ENCODE measurements at regions not wholly inside any gene's neighbourhood (a gene's known extent, or its start where the extent isn't known, plus 50 kb on each side); places are given as distances from the start of the nearest gene placed in this dataset.
"Not testable (repeated sequence)": the region's sequence is repeated elsewhere in the genome, so short reads cannot be mapped to it uniquely, and the experiment has no call there.

DNA sequence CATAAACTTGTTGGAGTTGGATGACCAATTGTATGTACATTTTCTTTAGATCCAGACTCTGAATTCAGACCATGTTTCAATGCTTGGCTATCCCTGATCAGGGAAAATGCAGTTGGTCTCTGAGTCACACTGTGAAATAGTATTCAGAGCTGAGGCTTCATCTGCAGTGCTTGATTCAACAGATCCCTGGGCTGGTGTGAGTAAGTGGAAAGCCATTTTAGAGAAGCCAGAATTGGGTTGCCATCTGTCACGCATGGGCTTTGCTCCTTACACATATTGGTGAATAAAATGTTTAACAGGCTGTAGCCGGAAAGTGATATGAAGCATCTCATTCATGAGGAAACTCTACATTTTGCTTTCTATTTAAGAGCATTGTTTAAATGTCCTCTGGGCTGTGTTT is 50.0 kb upstream of the ACYP2 start:
- Mint-ChIP-seq H3K4me1 (no peaks in the 10 kb centered on the region), H3K27ac (no peak overlapping the region), H3K27me3 (no peaks in the 10 kb centered on the region), H3K9me3 (no peaks in the 10 kb centered on the region), H3K4me3 (no peak overlapping the region)
- no peak for ATAC-seq
- no peak for DNase-seq

DNA sequence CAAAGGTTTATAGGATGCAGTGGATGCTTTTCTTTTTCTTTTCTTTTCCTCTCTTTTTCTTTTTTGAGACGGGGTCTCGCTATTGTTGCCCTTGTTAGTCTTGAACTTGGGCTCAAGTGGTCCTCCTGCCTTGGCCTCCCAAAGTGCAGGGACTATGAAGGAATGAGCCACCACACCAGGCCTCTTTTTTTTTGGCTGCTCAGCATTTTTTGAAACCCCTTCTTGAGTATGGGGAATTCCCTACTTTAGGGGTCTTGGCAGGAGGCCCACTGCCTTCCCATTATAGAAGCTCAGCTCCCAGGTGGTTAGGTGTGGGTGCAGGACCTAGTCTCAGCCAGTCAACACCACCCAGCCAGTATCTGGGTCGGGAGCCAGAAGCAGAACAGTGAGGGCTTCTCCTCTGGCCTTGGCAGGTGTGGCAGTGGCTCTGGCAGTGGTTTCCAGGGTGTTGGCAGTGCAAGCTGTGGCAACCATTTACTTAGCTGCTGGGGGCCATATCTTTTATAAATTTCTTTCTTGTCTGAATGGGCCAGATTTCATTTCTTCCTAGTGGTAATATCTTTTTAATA is 51.4 kb upstream of the ACYP2 start:
- Mint-ChIP-seq H3K27ac (peak overlapping the region in 1 of 2 donors; percentile 91), H3K9me3 (peaks cover 5 to 7% of the 10 kb centered on the region in 2 donors), H3K4me3 (no peak overlapping the region), H3K27me3 (no peaks in the 10 kb centered on the region), H3K4me1 (no peaks in the 10 kb centered on the region)
- ATAC-seq, result no peak
- no peak for DNase-seq

DNA sequence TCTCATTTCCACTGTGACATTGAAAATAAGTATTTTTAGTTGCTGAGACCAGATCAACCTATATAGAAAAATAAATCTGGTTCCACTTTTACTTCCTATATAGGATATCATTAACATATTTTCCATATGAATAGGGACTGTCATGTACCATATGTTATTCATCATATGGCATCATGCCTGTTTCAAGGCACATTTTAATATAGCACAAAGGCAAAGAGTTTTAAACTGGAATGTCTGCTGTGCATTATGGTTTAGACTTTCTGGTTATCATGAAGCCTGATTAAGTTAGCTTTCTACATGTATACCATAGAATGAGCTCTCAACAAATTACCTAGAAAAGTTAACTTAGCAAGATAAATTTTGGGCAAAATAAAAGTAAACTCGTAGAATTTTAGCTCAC is 53.0 kb upstream of the ACYP2 start:
- Mint-ChIP-seq H3K27ac (no peak overlapping the region), H3K4me1 (peaks cover 5% of the 10 kb centered on the region), H3K4me3 (no peak overlapping the region), H3K9me3 (peaks cover 5 to 13% of the 10 kb centered on the region in 2 donors), H3K27me3 (no peaks in the 10 kb centered on the region)
- DNase-seq (no peak), ATAC-seq (no peak)

DNA sequence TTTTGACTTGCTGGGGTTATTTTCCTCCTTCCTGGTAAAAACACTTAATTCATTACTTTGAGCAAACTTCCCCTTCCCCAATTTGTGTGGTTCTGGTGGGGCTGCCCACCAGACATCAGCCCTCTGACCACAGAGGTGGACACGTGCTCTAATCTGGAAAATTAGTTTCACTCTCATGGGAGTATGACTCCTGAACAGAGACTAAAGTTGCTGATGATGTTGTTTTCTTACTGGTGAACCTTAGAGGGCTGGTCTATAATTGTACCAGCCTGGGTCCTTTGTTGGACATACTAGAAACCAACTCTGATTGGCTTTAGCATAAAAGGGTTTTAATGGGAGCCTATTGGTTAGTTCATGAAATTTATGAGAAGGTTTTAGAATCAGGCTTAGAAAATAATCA is 54.1 kb upstream of the ACYP2 start:
- peaks cover 5 to 13% of the 10 kb centered on the region in 2 donors for H3K9me3 Mint-ChIP-seq
- DNase-seq (no peak), ATAC-seq (no peak)
- no peak overlapping the region for H3K27ac Mint-ChIP-seq
- no peak overlapping the region for H3K4me3 Mint-ChIP-seq
- peaks cover 5% of the 10 kb centered on the region for H3K4me1 Mint-ChIP-seq
- H3K27me3 Mint-ChIP-seq, result no peaks in the 10 kb centered on the region

DNA sequence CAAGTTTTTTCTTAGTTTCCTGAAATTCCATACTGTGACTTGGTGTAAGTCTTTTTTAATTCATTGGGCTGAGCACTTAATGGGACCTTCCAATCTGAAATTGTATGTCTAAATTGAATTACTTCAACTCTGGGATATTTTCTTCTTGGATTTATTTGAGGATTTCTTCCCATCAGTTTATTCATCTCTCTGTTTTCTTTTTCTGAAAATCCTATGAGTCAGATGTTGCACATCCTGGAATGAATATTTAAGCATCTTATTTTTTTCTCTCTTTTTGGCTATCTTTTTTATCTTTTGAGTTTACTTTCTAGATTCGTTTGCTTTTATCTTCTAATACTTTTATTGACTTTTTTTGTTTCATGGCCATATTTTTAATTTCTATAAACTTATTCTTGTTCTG is 55.4 kb upstream of the ACYP2 start:
- peaks cover 5% of the 10 kb centered on the region for H3K4me1 Mint-ChIP-seq
- no peaks in the 10 kb centered on the region for H3K27me3 Mint-ChIP-seq
- no peak overlapping the region for H3K27ac Mint-ChIP-seq
- H3K9me3 Mint-ChIP-seq, result peaks cover 5 to 13% of the 10 kb centered on the region in 2 donors
- no peak for ATAC-seq
- no peak for DNase-seq
- no peak overlapping the region for H3K4me3 Mint-ChIP-seq

DNA sequence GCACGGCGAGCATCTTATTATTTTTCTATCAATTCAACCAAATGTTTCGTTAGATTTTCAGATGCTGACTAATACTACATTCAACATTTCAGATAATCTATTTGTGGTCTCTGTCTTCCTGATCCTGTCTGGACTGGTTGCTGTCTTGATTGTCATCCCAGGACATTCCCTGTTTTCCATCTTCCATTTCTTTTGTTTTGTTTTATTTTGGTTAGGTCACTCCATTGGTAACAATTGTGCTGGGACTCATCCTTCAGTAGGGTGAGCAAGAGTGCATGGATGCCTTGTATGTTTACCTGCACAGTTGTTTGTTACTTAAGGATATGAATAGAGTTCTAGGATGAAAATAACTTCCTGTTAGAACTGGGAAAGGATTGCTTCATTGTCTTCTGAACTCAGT is 55.9 kb upstream of the ACYP2 start:
- no peak for DNase-seq
- peaks cover 8% of the 10 kb centered on the region for H3K4me1 Mint-ChIP-seq
- H3K9me3 Mint-ChIP-seq, result peaks cover 5 to 13% of the 10 kb centered on the region in 2 donors
- no peak overlapping the region for H3K27ac Mint-ChIP-seq
- ATAC-seq, result no peak
- H3K4me3 Mint-ChIP-seq, result no peak overlapping the region
- no peaks in the 10 kb centered on the region for H3K27me3 Mint-ChIP-seq

DNA sequence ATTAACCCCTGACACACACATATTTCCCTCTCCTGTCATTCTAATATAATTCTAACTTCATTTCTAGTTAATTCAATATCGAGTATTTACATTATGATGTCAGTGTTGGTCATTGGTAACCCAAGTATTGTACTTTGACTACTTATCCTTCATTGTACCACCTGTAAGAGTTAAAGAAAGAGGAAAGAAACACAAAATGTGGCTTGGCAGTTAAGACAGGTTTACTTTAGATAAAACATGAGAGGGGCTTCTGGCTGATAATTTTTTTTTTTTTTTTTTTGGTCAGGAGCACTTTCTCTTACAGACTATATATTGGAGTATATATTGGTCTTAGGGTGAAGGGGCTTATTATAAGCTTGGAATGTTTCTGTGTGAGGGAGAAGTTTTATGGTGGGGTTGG is 57.0 kb upstream of the ACYP2 start:
- Mint-ChIP-seq H3K27me3 (no peaks in the 10 kb centered on the region), H3K27ac (no peak overlapping the region), H3K4me3 (no peak overlapping the region), H3K4me1 (peaks cover 18% of the 10 kb centered on the region), H3K9me3 (peaks cover 5 to 15% of the 10 kb centered on the region in 2 donors)
- ATAC-seq, result no peak
- no peak for DNase-seq

DNA sequence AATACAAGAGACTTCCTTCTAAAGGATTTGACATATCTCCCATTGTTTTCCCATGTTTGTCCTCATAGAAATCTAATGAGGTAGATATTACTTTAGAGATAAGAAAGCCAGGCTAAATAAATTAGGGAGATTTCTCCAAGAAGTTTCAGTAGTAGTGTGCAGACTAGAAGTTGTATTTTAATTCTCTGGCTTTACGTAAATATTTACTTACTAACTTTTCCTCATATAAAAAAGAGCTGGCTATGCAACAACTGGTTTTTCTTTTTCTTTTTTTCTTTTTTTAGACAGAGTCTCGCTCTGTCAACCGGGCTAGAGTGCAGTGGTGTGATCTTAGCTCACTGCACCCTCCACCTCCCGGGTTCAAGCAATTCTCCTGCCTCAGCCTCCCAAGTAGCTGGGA is 60.6 kb upstream of the ACYP2 start:
- Mint-ChIP-seq H3K9me3 (peaks cover 5 to 17% of the 10 kb centered on the region in 2 donors), H3K27ac (no peak overlapping the region), H3K27me3 (no peaks in the 10 kb centered on the region), H3K4me1 (peaks cover 28% of the 10 kb centered on the region), H3K4me3 (no peak overlapping the region)
- no peak for DNase-seq
- ATAC-seq, result no peak

DNA sequence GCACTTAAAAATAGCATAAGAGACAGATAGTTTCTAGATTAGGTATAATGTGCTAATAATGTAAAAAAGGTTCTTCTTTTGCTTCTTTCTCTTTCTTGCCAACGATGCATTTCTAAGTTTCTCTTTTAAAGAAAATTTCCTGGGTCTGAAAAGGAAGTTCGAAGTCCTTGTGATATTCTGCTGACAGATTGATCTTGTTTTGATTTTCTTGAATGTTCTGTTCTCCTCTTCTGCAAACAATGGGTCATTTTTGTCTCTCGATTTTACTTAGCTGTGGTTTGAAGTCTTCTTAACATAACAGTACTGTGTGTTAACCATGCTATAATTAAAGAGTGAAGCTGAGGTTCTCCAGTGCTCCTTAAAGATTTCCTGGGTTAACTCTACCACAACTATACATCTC is 61.1 kb upstream of the ACYP2 start:
- peak; percentile 74 for ATAC-seq

DNA sequence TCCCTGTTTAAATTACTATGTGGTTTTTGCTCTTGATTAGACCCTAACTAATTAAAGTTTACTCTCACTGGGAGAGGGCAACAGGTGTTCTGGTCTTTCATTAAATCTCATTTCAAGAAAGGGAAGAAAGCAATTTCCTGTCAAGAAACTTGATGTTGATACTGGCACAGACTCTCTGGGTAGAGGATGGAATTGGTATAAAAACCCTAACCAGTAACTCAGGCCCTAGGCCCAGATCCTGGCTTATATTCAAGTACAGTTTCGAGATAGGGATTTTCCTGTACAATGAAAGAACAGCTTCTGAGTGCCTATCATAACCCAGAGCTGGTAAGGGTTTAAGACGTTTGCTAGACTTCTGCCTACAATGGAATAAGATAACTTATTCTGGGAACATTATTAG is 61.6 kb upstream of the ACYP2 start:
- ATAC-seq (peak; percentile 25), DNase-seq (no peak)
- H3K4me3 Mint-ChIP-seq, result peak overlapping the region; percentile 25 to 46

More for the DNA sequence above, 61.1 kb upstream of the ACYP2 start:
- Mint-ChIP-seq H3K4me1 (peaks cover 32% of the 10 kb centered on the region), H3K4me3 (peak overlapping the region; percentile 25 to 46), H3K27me3 (no peaks in the 10 kb centered on the region), H3K9me3 (peaks cover 0 to 12% of the 10 kb centered on the region in 2 donors), H3K27ac (no peak overlapping the region)
- DNase-seq, result no peak

DNA sequence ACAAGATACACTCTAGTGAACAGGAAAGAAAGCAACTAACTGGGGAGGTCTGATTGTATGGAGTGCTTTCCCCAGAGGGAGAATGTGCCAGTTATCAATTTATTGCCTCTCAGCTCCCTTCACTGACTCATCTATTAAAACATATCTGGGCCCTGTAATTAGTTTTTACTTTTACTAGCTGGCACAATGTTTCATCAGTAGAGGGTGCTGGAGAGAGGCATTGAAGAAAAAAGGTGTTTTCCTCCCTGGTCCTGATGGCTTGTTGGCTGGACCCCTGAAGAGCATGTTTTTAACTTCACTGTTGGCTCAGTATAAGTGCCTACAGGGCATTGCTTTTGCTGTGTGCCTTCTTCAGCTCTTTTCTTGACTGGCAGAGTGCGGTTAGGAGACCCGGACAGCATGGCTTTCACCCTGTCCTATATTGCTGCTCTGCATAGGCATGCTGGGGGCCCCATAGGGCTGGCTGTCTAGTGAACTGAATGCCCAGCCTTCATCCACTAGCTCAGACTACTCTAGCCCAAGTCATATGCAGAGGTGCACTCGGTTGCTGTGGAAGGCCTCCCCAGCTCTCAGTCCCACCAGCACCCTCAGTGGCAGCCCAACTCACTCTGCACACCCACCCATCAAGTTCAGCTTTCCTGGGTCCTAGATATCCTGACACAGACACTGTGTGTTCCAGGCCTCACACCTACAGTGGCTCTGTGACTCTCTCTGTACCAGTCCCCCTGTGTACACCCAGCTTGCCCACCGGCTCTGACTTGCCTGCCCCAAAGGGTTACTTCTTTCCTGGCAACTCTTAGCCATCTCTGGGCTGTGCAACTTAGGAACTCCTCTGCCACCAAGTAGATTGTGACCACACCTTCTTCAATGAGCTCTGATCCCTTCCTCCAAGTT is 62.3 kb upstream of the ACYP2 start:
- peak overlapping the region in 1 of 2 donors; percentile 15 for H3K27ac Mint-ChIP-seq
- ATAC-seq (peak; percentile 45), DNase-seq (no peak)
- peaks cover 37% of the 10 kb centered on the region for H3K4me1 Mint-ChIP-seq
- H3K27me3 Mint-ChIP-seq, result no peaks in the 10 kb centered on the region
- H3K9me3 Mint-ChIP-seq, result peaks cover 0 to 5% of the 10 kb centered on the region in 2 donors
- H3K4me3 Mint-ChIP-seq, result peak overlapping the region; percentile 32 to 46

More for the DNA sequence above, 61.6 kb upstream of the ACYP2 start:
- Mint-ChIP-seq H3K9me3 (peaks cover 0 to 10% of the 10 kb centered on the region in 2 donors), H3K27me3 (no peaks in the 10 kb centered on the region), H3K27ac (peak overlapping the region in 1 of 2 donors; percentile 15), H3K4me1 (peaks cover 34% of the 10 kb centered on the region)

DNA sequence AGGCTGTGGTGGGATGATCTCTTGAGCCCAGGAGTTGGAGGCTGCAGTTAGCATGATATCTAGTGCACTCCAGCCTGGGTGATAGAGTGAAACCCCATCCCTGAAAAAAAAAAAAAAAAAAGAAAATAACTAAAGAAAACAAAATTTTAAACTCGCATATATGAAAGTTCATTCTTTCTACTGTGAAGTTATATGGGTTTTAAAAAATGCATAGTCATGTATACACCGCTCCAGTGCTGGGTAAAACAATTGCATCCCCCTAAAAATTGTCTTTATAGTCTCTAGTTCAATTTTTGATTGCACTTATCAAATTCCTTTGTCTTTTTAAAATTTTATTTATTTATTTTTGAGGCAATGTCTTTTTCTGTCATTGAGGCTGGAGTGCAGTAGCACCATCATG is 65.0 kb upstream of the ACYP2 start:
- Mint-ChIP-seq H3K4me1 (peaks cover 40% of the 10 kb centered on the region), H3K27me3 (no peaks in the 10 kb centered on the region), H3K4me3 (no peak overlapping the region), H3K27ac (no peak overlapping the region), H3K9me3 (peaks cover 0 to 6% of the 10 kb centered on the region in 2 donors)
- ATAC-seq (no peak), DNase-seq (no peak)

DNA sequence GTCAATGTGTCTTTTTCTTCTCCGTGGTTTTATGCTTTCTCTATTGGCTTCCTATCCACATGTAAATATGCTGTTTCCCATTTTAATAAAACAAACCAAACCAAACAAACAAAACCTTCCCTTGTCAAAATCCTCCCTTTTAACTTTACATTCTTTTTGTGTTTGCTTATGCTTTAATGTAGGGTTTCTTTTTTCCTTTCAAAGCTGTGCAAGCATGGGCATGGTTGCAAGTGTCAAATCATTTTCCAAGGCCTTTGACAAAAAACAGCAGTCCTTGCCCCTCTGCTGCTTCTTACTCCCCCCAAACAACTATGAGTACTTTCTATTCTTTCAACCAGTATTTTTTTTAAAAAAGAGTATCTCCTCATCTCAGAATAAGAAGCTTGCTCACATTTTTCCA is 66.0 kb upstream of the ACYP2 start:
- DNase-seq (no peak), ATAC-seq (no peak)
- peak overlapping the region in 1 of 2 donors; percentile 45 for H3K27ac Mint-ChIP-seq
- H3K4me3 Mint-ChIP-seq, result no peak overlapping the region
- H3K27me3 Mint-ChIP-seq, result no peaks in the 10 kb centered on the region
- H3K9me3 Mint-ChIP-seq, result peaks cover 5 to 12% of the 10 kb centered on the region in 2 donors
- H3K4me1 Mint-ChIP-seq, result peaks cover 36% of the 10 kb centered on the region

DNA sequence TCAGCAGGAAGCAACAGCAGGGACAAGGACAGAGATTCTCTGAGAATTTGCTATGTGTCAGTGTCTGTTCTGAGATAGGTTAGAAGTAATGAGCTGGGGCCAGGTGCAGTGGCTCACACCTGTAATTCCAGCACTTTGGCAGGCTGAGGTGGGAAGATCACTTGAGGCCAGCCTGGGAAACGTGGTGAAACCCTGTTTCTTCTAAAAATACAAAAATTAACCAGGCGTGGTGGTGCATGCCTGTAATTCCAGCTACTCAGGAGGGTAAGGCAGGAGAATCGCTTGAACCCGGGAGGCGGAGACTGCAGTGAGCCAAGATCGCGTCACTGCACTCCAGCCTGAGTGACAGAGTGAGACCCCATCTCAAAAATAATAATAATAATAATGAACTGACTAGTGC is 66.5 kb upstream of the ACYP2 start:
- not testable (repeated sequence) for DNase-seq, H3K4me3 Mint-ChIP-seq, H3K27ac Mint-ChIP-seq, ATAC-seq, H3K27me3 Mint-ChIP-seq
- Mint-ChIP-seq H3K9me3 (peaks cover 5 to 12% of the 10 kb centered on the region in 2 donors), H3K4me1 (peaks cover 31% of the 10 kb centered on the region)

DNA sequence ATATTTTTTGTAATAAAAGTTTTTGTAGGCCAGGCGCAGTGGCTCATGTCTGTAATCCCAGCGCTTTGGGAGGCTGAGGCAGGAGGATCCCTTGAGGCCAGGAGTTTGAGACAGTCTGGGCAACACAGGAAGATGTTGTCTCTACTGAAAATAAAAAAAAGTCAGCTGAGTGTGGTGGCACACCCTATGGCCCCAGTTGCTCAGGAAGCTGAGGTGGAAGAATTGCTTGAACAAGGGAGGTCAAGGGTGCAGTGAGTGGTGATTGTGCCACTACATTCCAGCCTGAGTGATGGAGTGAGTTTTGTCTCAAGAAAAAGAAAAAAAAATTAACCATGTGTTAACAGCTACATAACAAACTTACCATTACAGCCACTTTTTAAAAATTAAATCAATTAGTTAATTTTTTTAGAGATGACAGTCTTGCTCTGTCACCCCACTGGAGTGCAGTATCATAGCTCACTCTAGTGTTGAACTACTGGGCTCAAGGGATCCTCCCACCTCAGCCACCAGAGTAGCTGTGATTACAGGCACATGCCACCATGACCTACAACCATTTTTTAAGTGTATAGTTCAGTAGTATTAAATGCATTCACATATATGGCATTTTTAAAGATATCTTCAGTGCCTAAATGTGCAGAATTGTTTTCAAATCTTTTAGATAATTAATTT is 67.2 kb upstream of the ACYP2 start:
- peak overlapping the region in 1 of 2 donors; percentile 62 for H3K27ac Mint-ChIP-seq
- peak; percentile 83 for ATAC-seq
- H3K27me3 Mint-ChIP-seq, result no peaks in the 10 kb centered on the region
- DNase-seq, result no peak
- no peak overlapping the region for H3K4me3 Mint-ChIP-seq
- H3K4me1 Mint-ChIP-seq, result peaks cover 25% of the 10 kb centered on the region
- H3K9me3 Mint-ChIP-seq, result peaks cover 5 to 9% of the 10 kb centered on the region in 2 donors

DNA sequence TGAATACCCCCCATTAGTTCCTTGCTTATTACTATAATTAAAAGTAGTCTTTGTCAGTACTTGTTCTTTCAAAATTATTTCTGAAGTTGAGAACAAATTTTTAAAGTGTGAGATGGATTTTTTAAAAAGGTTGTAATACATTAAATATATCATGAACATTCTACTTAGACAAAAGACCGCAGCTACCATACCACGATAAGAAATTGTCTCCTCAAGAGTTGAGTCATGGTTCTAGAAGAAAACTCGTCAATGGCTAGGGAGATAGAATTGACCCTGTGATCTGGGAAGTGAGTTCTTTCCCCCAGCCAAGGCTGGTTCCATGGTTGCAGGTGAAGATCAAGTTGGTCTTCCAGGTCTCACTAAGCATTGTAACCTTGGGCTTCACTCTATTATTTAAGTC is 67.8 kb upstream of the ACYP2 start:
- no peaks in the 10 kb centered on the region for H3K27me3 Mint-ChIP-seq

More for the DNA sequence above, 67.8 kb upstream of the ACYP2 start:
- DNase-seq (no peak), ATAC-seq (no peak)
- Mint-ChIP-seq H3K4me3 (no peak overlapping the region), H3K4me1 (peaks cover 19% of the 10 kb centered on the region), H3K27ac (no peak overlapping the region), H3K9me3 (peaks cover 5 to 7% of the 10 kb centered on the region in 2 donors)

Data from stimulated activated naive CD8-positive, alpha-beta T cell treated with anti-CD3 and anti-CD28 coated beads, Interleukin-15, amount 100 ng/mL, for 72 hours (primary cell).